ENCODE measurements at regions not wholly inside any gene's neighbourhood (a gene's known extent, or its start where the extent isn't known, plus 50 kb on each side); places are given as distances from the start of the nearest gene placed in this dataset.

DNA sequence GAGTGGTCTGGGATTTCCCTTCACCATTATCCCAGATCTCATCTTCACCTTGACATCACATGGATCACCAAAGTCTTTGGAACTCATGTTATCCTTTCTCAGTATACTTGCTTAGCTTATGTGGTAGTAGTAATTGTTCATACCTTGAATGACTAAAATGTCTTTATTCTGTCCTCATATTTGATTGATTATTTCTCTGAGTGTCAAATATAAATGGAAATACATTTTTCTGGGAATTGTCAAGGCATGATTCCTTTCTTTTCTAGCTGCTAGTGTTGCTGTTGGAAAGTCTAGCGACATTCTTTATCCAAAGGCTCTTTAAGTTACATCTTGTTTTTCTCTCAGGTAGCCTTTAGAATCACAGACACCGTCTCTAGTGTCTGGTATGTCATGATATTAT lies 334.4 kb downstream of the CMPK2 start:
- Histone ChIP-seq H3K4me1 (replicated peaks in 1 of 4; ENCODE audit: control insufficient read depth in 3 of 4, insufficient read depth in 4 of 4, low read length in 3 of 4) (peaks cover 0 to 12% (median 6%) of the 10 kb centered on the region in 4 experiments; a peak in 5 of 7 replicates), H2BK120ac (replicated peaks; ENCODE audit: low read depth, low read length) (no peak overlapping the region), H3K4ac (replicated peaks; ENCODE audit: insufficient read length, low read depth, low read length) (no peak overlapping the region), H3K23ac (ENCODE audit: insufficient read length) (no peak overlapping the region), H4K91ac (replicated peaks; ENCODE audit: insufficient read length, low read length) (no peak overlapping the region), H3K9me3 (ENCODE audit: insufficient read depth in 2 of 2, low read depth in 1 of 2, low read length in 1 of 2) (no peaks in the 10 kb centered on the region), H3K4me2 (ENCODE audit: insufficient read depth in 1 of 2, low read depth in 2 of 2, low read length in 2 of 2) (no peak overlapping the region), H3K14ac (ENCODE audit: insufficient read length) (no peak overlapping the region), H3K4me3 (ENCODE audit: extremely low read depth in 1 of 4, insufficient read depth in 2 of 4, low read depth in 3 of 4, low read length in 4 of 4) (no peak overlapping the region), H3K27me3 (replicated peaks in 1 of 4; ENCODE audit: control insufficient read depth in 3 of 4, extremely low read depth in 1 of 4, insufficient read depth in 3 of 4, low read length in 3 of 4) (no peaks in the 10 kb centered on the region), H2AFZ (ENCODE audit: low read length) (no peak overlapping the region), H2BK20ac (ENCODE audit: low read length) (no peak overlapping the region), H3K36me3 (ENCODE audit: control insufficient read depth in 2 of 4, insufficient read depth in 4 of 4, low read length in 3 of 4) (no peaks in the 10 kb centered on the region), H3K18ac (ENCODE audit: extremely low read depth, low read length) (no peak overlapping the region), H4K5ac (ENCODE audit: insufficient read length, low read depth, low read length) (no peak overlapping the region), H4K20me1 (replicated peaks in 1 of 2; ENCODE audit: control insufficient read depth in 1 of 2, insufficient read depth in 2 of 2, low read length in 2 of 2) (no peaks in the 10 kb centered on the region), H4K8ac (ENCODE audit: extremely low read depth, insufficient read depth, low read length) (no peak overlapping the region), H3K79me1 (ENCODE audit: low read depth, low read length) (no peaks in the 10 kb centered on the region), H2AK5ac (ENCODE audit: low read depth, low read length) (no peak overlapping the region), H3K27ac (ENCODE audit: low read depth, low read length) (no peak overlapping the region), H2BK15ac (ENCODE audit: low read length) (no peak overlapping the region), H3K23me2 (ENCODE audit: low read depth, low read length) (no peaks in the 10 kb centered on the region), H3K79me2 (ENCODE audit: control insufficient read depth in 1 of 2, insufficient read depth in 2 of 2, low read length in 2 of 2) (no peaks in the 10 kb centered on the region), H2BK5ac (ENCODE audit: low read depth, low read length) (no peak overlapping the region), H3K9ac (replicated peaks in 1 of 4; ENCODE audit: extremely low read depth in 1 of 4, low read depth in 3 of 4, low read length in 3 of 4) (no peak overlapping the region), H2BK12ac (ENCODE audit: low read depth, low read length) (no peak overlapping the region), H3K56ac (replicated peaks; ENCODE audit: insufficient read length, low read depth, low read length) (no peak overlapping the region)
- TF ChIP-seq CREB1 (IDR thresholded peaks at IDR 0.05) (no peak), CEBPB (IDR thresholded peaks at IDR 0.05; ENCODE audit: low read depth, low read length) (no peak), ZNF274 (IDR thresholded peaks at IDR 0.05; ENCODE audit: borderline replicate concordance, extremely low read depth, low read length) (no peak), ASH2L (IDR thresholded peaks at IDR 0.05; ENCODE audit: low read length) (no peak), CTBP2 (IDR thresholded peaks at IDR 0.05; ENCODE audit: borderline replicate concordance, insufficient read depth, insufficient read length, low read length) (no peak), KDM4A (IDR thresholded peaks at IDR 0.05; ENCODE audit: low read depth, low read length, severe bottlenecking) (no peak), POLR2AphosphoS5 (IDR thresholded peaks at IDR 0.05; ENCODE audit: low read depth, low read length) (no peak), SP1 (IDR thresholded peaks at IDR 0.05; ENCODE audit: low read depth, low read length) (no peak)
- ChIA-PET CTCF (ENCODE audit: partially characterized antibody) (interaction anchor here (0.8 kb wide), 1 partner anchor 160 kb away, joined by 3 read pairs; no protein-coding TSS in a partner anchor), POLR2A (ENCODE audit: partially characterized antibody) (no interaction called here)
- FAIRE-seq (no peak), DNase-seq (ENCODE audit: low read depth in 1 of 2, low spot score in 2 of 2) (no peak)
- 90% methylated on average over 2 of the region's 2 CpGs; no CpG with 5 or more reads in 1 of the 2 experiments for WGBS, 2 experiments (ENCODE audit: extremely low coverage in 1 of 2, insufficient coverage in 1 of 2, insufficient read length in 1 of 2, insufficient replicate concordance in 2 of 2, low coverage in 1 of 2, low lambda C conversion rate in 2 of 2, missing lambda C conversion rate in 1 of 2)

Data from H1 (cell line).